Stimulated activated CD8-positive, alpha-beta memory T cell treated with anti-CD3 and anti-CD28 coated beads, Interleukin-7, amount 100 ng/mL, for 48 hours (primary cell): ENCODE measurements at regions not wholly inside any gene's neighbourhood (a gene's known extent, or its start where the extent isn't known, plus 50 kb on each side); places are given as distances from the start of the nearest gene placed in this dataset.
"Not testable (repeated sequence)": the region's sequence is repeated elsewhere in the genome, so short reads cannot be mapped to it uniquely, and the experiment has no call there.

Experiments
- DNase-seq, 2 donors: peaks; one replicate each; pipeline ENCODE4 v3.0.0-alpha.2; 2020; ENCODE audit warnings: low read depth in 1 of 2; ENCODE audit errors: extremely low read depth in 1 of 2

GRCh38 chr7:89770161-89770560 is 384.1 kb upstream of the STEAP1 start:
- DNase-seq: no peak

- no peak for DNase-seq
Observed at GRCh38 chr7:89771003-89771636, 383.1 kb upstream of the STEAP1 start.

GRCh38 chr7:89772276-89772675 is 382.0 kb upstream of the STEAP1 start:
- no peak for DNase-seq

- no peak for DNase-seq
Observed at GRCh38 chr7:89773611-89774010, 380.7 kb upstream of the STEAP1 start.

GRCh38 chr7:89775459-89775858 is 378.8 kb upstream of the STEAP1 start:
- no peak for DNase-seq

GRCh38 chr7:89776980-89777379 is 377.3 kb upstream of the STEAP1 start:
- no peak for DNase-seq

GRCh38 chr7:89777499-89777898 is 376.8 kb upstream of the STEAP1 start:
- DNase-seq: no peak

GRCh38 chr7:89780291-89780690 is 374.0 kb upstream of the STEAP1 start:
- no peak for DNase-seq

GRCh38 chr7:89796481-89796880 is 357.8 kb upstream of the STEAP1 start:
- no peak for DNase-seq

- no peak for DNase-seq
Observed at GRCh38 chr7:89797965-89798598, 356.2 kb upstream of the STEAP1 start.

GRCh38 chr7:89798599-89798996 is 355.7 kb upstream of the STEAP1 start:
- DNase-seq: no peak

- DNase-seq: no peak
Observed at GRCh38 chr7:89800761-89801160, 353.5 kb upstream of the STEAP1 start.

GRCh38 chr7:89809291-89809690 is 345.0 kb upstream of the STEAP1 start:
- no peak for DNase-seq

- DNase-seq: no peak
Observed at GRCh38 chr7:89813081-89813480, 341.2 kb upstream of the STEAP1 start.

- no peak for DNase-seq
Observed at GRCh38 chr7:89826121-89826520, 328.1 kb upstream of the STEAP1 start.

GRCh38 chr7:89826557-89826956 is 327.7 kb upstream of the STEAP1 start:
- no peak for DNase-seq

- DNase-seq: no peak
Observed at GRCh38 chr7:89837515-89837914, 316.8 kb upstream of the STEAP1 start.

- DNase-seq: no peak
Observed at GRCh38 chr7:89839329-89839728, 314.9 kb upstream of the STEAP1 start.

GRCh38 chr7:89845952-89846351 is 308.3 kb upstream of the STEAP1 start:
- DNase-seq: no peak

- no peak for DNase-seq
Observed at GRCh38 chr7:89849052-89849451, 305.2 kb upstream of the STEAP1 start.

- not testable (repeated sequence) for DNase-seq
Observed at GRCh38 chr7:89857053-89857452, 297.2 kb upstream of the STEAP1 start.

- no peak for DNase-seq
Observed at GRCh38 chr7:89857767-89858166, 296.5 kb upstream of the STEAP1 start.

GRCh38 chr7:89887489-89887888 is 266.8 kb upstream of the STEAP1 start:
- no peak for DNase-seq
